WERI-Rb-1 (cell line): ENCODE measurements at regions not wholly inside any gene's neighbourhood (a gene's known extent, or its start where the extent isn't known, plus 50 kb on each side); places are given as distances from the start of the nearest gene placed in this dataset.

Experiments used
- DNase-seq: peaks from one replicate; pipeline ENCODE4 v3.0.0-alpha.2; 2020
- H3K27ac ChIP-seq: fragments of 250-450 bp; sonication (Bioruptor Pico); 2 replicates; pipeline ENCODE4 v1.5.1; 2020; ENCODE audit warnings: mild to moderate bottlenecking, moderate library complexity
- H3K27me3 ChIP-seq: fragments of 250-450 bp; sonication (Bioruptor Pico); 2 replicates; pipeline ENCODE4 v1.5.1; 2021; ENCODE audit warnings: mild to moderate bottlenecking, low read depth, moderate library complexity; ENCODE audit not compliant: insufficient read depth, severe bottlenecking
- H3K36me3 ChIP-seq: fragments of 250-450 bp; sonication (Bioruptor Pico); 2 replicates; pipeline ENCODE4 v1.5.1; 2020; ENCODE audit warnings: mild to moderate bottlenecking, moderate library complexity
- H3K4me3 ChIP-seq: 2 replicates; pipeline ENCODE4 v1.5.1; 2011; ENCODE audit warnings: low read depth, mild to moderate bottlenecking, control low read depth, low read length
- H3K9me3 ChIP-seq: fragments of 250-450 bp; sonication (Bioruptor Pico); 2 replicates; pipeline ENCODE4 v1.5.1; 2021; ENCODE audit warnings: mild to moderate bottlenecking, moderate library complexity; ENCODE audit not compliant: severe bottlenecking
- CTCF ChIP-seq: IDR thresholded peaks from 2 replicates; pipeline ENCODE4 v1.5.1; 2011; ENCODE audit warnings: low read depth, mild to moderate bottlenecking, control low read depth, inconsistent platforms, low read length

GRCh38 chr10:76631036-76631670, 1006.5 kb downstream of the KCNMA1 start:
- Histone ChIP-seq H3K9me3 (no peaks in the 10 kb centered on the region), H3K4me3 (no peak overlapping the region), H3K36me3 (no peaks in the 10 kb centered on the region), H3K27ac (no peak overlapping the region), H3K27me3 (no peaks in the 10 kb centered on the region)
- no peak for DNase-seq
- no peak for TF ChIP-seq CTCF

GRCh38 chr10:76628801-76629200, 1008.8 kb downstream of the KCNMA1 start:
- Histone ChIP-seq H3K36me3 (no peaks in the 10 kb centered on the region), H3K4me3 (no peak overlapping the region), H3K27me3 (no peaks in the 10 kb centered on the region), H3K27ac (no peak overlapping the region), H3K9me3 (no peaks in the 10 kb centered on the region)
- DNase-seq: no peak
- no peak for TF ChIP-seq CTCF

- Histone ChIP-seq H3K4me3 (no peak overlapping the region), H3K27ac (no peak overlapping the region), H3K9me3 (no peaks in the 10 kb centered on the region), H3K36me3 (no peaks in the 10 kb centered on the region), H3K27me3 (no peaks in the 10 kb centered on the region)
- no peak for DNase-seq
- no peak for TF ChIP-seq CTCF
Measured at GRCh38 chr10:76626386-76626785, 1011.2 kb downstream of the KCNMA1 start.

GRCh38 chr10:76624470-76624869, 1013.1 kb downstream of the KCNMA1 start:
- no peaks in the 10 kb centered on the region for H3K9me3 ChIP-seq
- H3K27me3 ChIP-seq: no peaks in the 10 kb centered on the region
- TF ChIP-seq CTCF: no peak
- DNase-seq: no peak
- H3K36me3 ChIP-seq: no peaks in the 10 kb centered on the region
- no peak overlapping the region for H3K27ac ChIP-seq
- no peak overlapping the region for H3K4me3 ChIP-seq

GRCh38 chr10:76621886-76622620, 1015.6 kb downstream of the KCNMA1 start:
- Histone ChIP-seq H3K9me3 (no peaks in the 10 kb centered on the region), H3K4me3 (no peak overlapping the region), H3K36me3 (no peaks in the 10 kb centered on the region), H3K27ac (no peak overlapping the region), H3K27me3 (no peaks in the 10 kb centered on the region)
- TF ChIP-seq CTCF: no peak
- no peak for DNase-seq
